GM19099 (cell line): ENCODE measurements at regions not wholly inside any gene's neighbourhood (a gene's known extent, or its start where the extent isn't known, plus 50 kb on each side); places are given as distances from the start of the nearest gene placed in this dataset.

Source experiments
- POLR2A ChIP-seq: IDR thresholded peaks from 3 replicates; pipeline ENCODE4 v1.6.1; 2011; ENCODE audit warnings: low read depth; ENCODE audit not compliant: insufficient read length; ENCODE audit errors: extremely low read depth

- no peak for TF ChIP-seq POLR2A
These were observed 57.5 kb downstream of the RPL27A start for GRCh38 chr11:8740129-8740528.

GRCh38 chr11:8744423-8744822, 61.8 kb downstream of the RPL27A start:
- no peak for TF ChIP-seq POLR2A

- TF ChIP-seq POLR2A: no peak
These were observed 63.0 kb downstream of the RPL27A start for GRCh38 chr11:8745431-8746253.

GRCh38 chr11:8746331-8746974, 63.9 kb downstream of the RPL27A start:
- no peak for TF ChIP-seq POLR2A

- no peak for TF ChIP-seq POLR2A
These were observed 64.6 kb downstream of the RPL27A start for GRCh38 chr11:8747173-8747572.

GRCh38 chr11:8748317-8748716, 65.7 kb downstream of the RPL27A start:
- TF ChIP-seq POLR2A: no peak

- no peak for TF ChIP-seq POLR2A
These were observed 66.6 kb downstream of the RPL27A start for GRCh38 chr11:8749202-8749601.

GRCh38 chr11:8754241-8754640, 71.6 kb downstream of the RPL27A start:
- TF ChIP-seq POLR2A: no peak

GRCh38 chr11:8756201-8756600, 73.6 kb downstream of the RPL27A start:
- TF ChIP-seq POLR2A: no peak

GRCh38 chr11:8757047-8757446, 74.5 kb downstream of the RPL27A start:
- TF ChIP-seq POLR2A: no peak

GRCh38 chr11:8757533-8757932, 74.9 kb downstream of the RPL27A start:
- TF ChIP-seq POLR2A: no peak

- no peak for TF ChIP-seq POLR2A
These were observed 76.1 kb downstream of the RPL27A start for GRCh38 chr11:8758619-8759169.

- TF ChIP-seq POLR2A: no peak
These were observed 77.0 kb downstream of the RPL27A start for GRCh38 chr11:8759634-8760033.

- no peak for TF ChIP-seq POLR2A
These were observed 78.3 kb downstream of the RPL27A start for GRCh38 chr11:8760896-8761295.

- no peak for TF ChIP-seq POLR2A
These were observed 80.6 kb downstream of the RPL27A start for GRCh38 chr11:8763070-8763685.

- no peak for TF ChIP-seq POLR2A
These were observed 82.7 kb downstream of the RPL27A start for GRCh38 chr11:8765294-8765693.
